OCI-LY7 (cell line): ENCODE measurements at regions not wholly inside any gene's neighbourhood (a gene's known extent, or its start where the extent isn't known, plus 50 kb on each side); places are given as distances from the start of the nearest gene placed in this dataset.

Source experiments
- BruUV-seq: library from RNA; stranded (reverse); fragments of 400-500 nt; replicated peaks from 2 replicates; lab custom pipeline; 2021; lab: Mats Ljungman, UMichigan
- CTCF ChIA-PET: fragments of 300-600 bp; sonication (Branson Sonifier 250); formaldehyde crosslinking; loops from one replicate; lab custom pipeline; 2022; ENCODE audit warnings: antibody characterized with exemption; ENCODE audit not compliant: unreplicated experiment; lab: Charles Lee
- POLR2A ChIA-PET: fragments of 300-600 bp; sonication (Branson Sonifier 250); formaldehyde crosslinking; loops from one replicate; lab custom pipeline; 2022; ENCODE audit warnings: antibody characterized with exemption; lab: Charles Lee
- DNase-seq: peaks from one replicate; pipeline ENCODE4 v3.0.0-alpha.2; 2015; ENCODE audit warnings: low spot score
- H2AFZ ChIP-seq: fragments of 200-600 bp; sonication (generic), shearing (Covaris generic); 2 replicates; pipeline ENCODE4 v1.6.1; 2014; ENCODE audit warnings: mild to moderate bottlenecking, antibody characterized with exemption, low read length, moderate library complexity
- H3K27ac ChIP-seq: fragments of 200-600 bp; sonication (generic); 2 replicates; pipeline ENCODE4 v1.5.1; 2014; ENCODE audit warnings: mixed run types, low read depth, mild to moderate bottlenecking, moderate library complexity, low read length, inconsistent platforms; ENCODE audit not compliant: poor library complexity, severe bottlenecking
- H3K36me3 ChIP-seq: fragments of 200-600 bp; sonication (generic); 2 replicates; pipeline ENCODE4 v1.6.1; 2014; ENCODE audit warnings: mild to moderate bottlenecking, antibody characterized with exemption, low read length, moderate library complexity, mixed read lengths; ENCODE audit not compliant: insufficient read depth
- H3K4me1 ChIP-seq: fragments of 200-600 bp; sonication (generic); 2 replicates; pipeline ENCODE4 v1.5.1; 2014; ENCODE audit warnings: mild to moderate bottlenecking, low read length; ENCODE audit not compliant: insufficient read depth, poor library complexity, severe bottlenecking
- H3K4me2 ChIP-seq: fragments of 200-600 bp; sonication (generic); 2 replicates; pipeline ENCODE4 v1.6.1; 2014; ENCODE audit warnings: mild to moderate bottlenecking, low read length
- H3K4me3 ChIP-seq: fragments of 200-600 bp; sonication (generic); 2 replicates; pipeline ENCODE4 v1.5.1; 2014; ENCODE audit warnings: mild to moderate bottlenecking, low read depth, low read length; ENCODE audit not compliant: poor library complexity, severe bottlenecking
- H3K79me2 ChIP-seq: fragments of 200-600 bp; sonication (generic); 2 replicates; pipeline ENCODE4 v1.6.1; 2016; ENCODE audit warnings: low read depth, mild to moderate bottlenecking, low read length, moderate library complexity, mixed read lengths; ENCODE audit not compliant: insufficient read depth
- H3K9me2 ChIP-seq: fragments of 200-600 bp; sonication (generic); 2 replicates; pipeline ENCODE4 v1.6.1; 2016; ENCODE audit warnings: mild to moderate bottlenecking, low read length, mixed read lengths; ENCODE audit not compliant: insufficient read depth
- H3K9me3 ChIP-seq: fragments of 200-600 bp; sonication (generic); 2 replicates; pipeline ENCODE4 v1.6.1; 2014; ENCODE audit warnings: mild to moderate bottlenecking, mixed run types, low read length, mixed read lengths
- H4K20me1 ChIP-seq: fragments of 200-600 bp; sonication (generic); 2 replicates; pipeline ENCODE4 v1.6.1; 2014; ENCODE audit warnings: mild to moderate bottlenecking, antibody characterized with exemption, low read length, moderate library complexity, mixed read lengths; ENCODE audit not compliant: insufficient read depth
- EZH2phosphoT487 ChIP-seq: fragments of 200-600 bp; sonication (generic); IDR thresholded peaks from 2 replicates; pipeline ENCODE4 v1.6.1; 2018; ENCODE audit warnings: low read depth, borderline replicate concordance, mild to moderate bottlenecking, mixed run types, antibody characterized with exemption, low read length, moderate library complexity, mixed read lengths
- intact Hi-C: fragments of 100-400 bp; cut with micrococcal nuclease; formaldehyde crosslinking; loops from one replicate; pipeline ENCODE4 v1.10.0; 2022; ENCODE audit not compliant: unreplicated experiment
- TF ChIP-seq, protein P1 (sequence below): fragments of 200-600 bp; sonication (generic); conservative IDR thresholded peaks from 2 replicates; pipeline ENCODE4 v1.5.1; 2014; ENCODE audit warnings: mild to moderate bottlenecking, antibody characterized with exemption, low read length, moderate library complexity, mixed read lengths

GRCh38 chr3:72519946-72520604 is 328.2 kb downstream of the SHQ1 start:
- no peaks in the 10 kb centered on the region for H3K9me2 ChIP-seq
- intact Hi-C loops = loop anchor here (10.0 kb wide), 1 partner anchor 295 kb away; no protein-coding TSS in a partner anchor
- no peaks in the 10 kb centered on the region for H4K20me1 ChIP-seq
- ChIA-PET POLR2A (no interaction called here), CTCF (interaction anchor here (0.7 kb wide), 1 partner anchor 24 kb away, joined by 3 read pairs; no protein-coding TSS in a partner anchor)
- peak overlapping the region; percentile 59 for H2AFZ ChIP-seq
- TF ChIP-seq, protein P1, sequence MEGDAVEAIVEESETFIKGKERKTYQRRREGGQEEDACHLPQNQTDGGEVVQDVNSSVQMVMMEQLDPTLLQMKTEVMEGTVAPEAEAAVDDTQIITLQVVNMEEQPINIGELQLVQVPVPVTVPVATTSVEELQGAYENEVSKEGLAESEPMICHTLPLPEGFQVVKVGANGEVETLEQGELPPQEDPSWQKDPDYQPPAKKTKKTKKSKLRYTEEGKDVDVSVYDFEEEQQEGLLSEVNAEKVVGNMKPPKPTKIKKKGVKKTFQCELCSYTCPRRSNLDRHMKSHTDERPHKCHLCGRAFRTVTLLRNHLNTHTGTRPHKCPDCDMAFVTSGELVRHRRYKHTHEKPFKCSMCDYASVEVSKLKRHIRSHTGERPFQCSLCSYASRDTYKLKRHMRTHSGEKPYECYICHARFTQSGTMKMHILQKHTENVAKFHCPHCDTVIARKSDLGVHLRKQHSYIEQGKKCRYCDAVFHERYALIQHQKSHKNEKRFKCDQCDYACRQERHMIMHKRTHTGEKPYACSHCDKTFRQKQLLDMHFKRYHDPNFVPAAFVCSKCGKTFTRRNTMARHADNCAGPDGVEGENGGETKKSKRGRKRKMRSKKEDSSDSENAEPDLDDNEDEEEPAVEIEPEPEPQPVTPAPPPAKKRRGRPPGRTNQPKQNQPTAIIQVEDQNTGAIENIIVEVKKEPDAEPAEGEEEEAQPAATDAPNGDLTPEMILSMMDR = no peak
- no peak for TF ChIP-seq EZH2phosphoT487
- H3K4me3 ChIP-seq = no peak overlapping the region
- H3K79me2 ChIP-seq = no peaks in the 10 kb centered on the region
- DNase-seq = no peak
- H3K4me1 ChIP-seq = peaks cover 21% of the 10 kb centered on the region
- no TSS peak for BruUV-seq
- H3K9me3 ChIP-seq = no peaks in the 10 kb centered on the region
- H3K27ac ChIP-seq = no peak overlapping the region
- no peak overlapping the region for H3K4me2 ChIP-seq
- no peaks in the 10 kb centered on the region for H3K36me3 ChIP-seq

- Histone ChIP-seq H2AFZ (no peak overlapping the region), H3K9me2 (no peaks in the 10 kb centered on the region), H3K4me2 (no peak overlapping the region), H3K4me1 (peaks cover 9% of the 10 kb centered on the region), H3K27ac (no peak overlapping the region), H3K9me3 (no peaks in the 10 kb centered on the region), H3K36me3 (no peaks in the 10 kb centered on the region), H3K79me2 (no peaks in the 10 kb centered on the region), H4K20me1 (no peaks in the 10 kb centered on the region), H3K4me3 (no peak overlapping the region)
- no TSS peak for BruUV-seq
- ChIA-PET POLR2A (no interaction called here), CTCF (no interaction called here)
- intact Hi-C loops = no loop called here
- TF ChIP-seq EZH2phosphoT487 = no peak
- TF ChIP-seq, protein P1 = no peak
- no peak for DNase-seq
Measured at GRCh38 chr3:72517921-72518424, 330.3 kb downstream of the SHQ1 start.

DNA sequence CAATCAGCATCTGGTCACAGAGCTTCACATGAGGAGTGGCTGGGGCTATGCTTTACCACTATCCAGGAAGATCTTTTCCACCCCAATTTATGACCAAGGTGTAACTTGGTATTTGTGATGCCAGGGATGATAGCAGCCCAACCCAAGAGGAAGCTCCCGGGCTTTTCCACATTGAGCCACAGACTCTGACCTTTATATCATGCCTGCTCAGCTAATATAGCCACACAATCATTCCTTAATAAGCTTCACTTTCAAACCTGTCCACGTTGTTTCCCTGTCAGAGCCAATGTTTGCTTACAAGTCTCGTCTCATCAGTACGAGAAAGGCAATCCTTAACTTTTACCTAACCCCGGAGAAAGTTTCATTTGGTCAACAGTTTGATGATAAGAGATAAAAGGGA is 330.9 kb downstream of the SHQ1 start:
- ChIA-PET POLR2A (interaction anchor here (1.0 kb wide), 1 partner anchor 50 kb away, joined by 4 read pairs; no protein-coding TSS in a partner anchor), CTCF (no interaction called here)
- H4K20me1 ChIP-seq = no peaks in the 10 kb centered on the region
- no peak overlapping the region for H3K4me2 ChIP-seq
- no peaks in the 10 kb centered on the region for H3K79me2 ChIP-seq
- intact Hi-C loops = no loop called here
- H3K4me1 ChIP-seq = peaks cover 3% of the 10 kb centered on the region
- TF ChIP-seq, protein P1 = no peak
- no peak for TF ChIP-seq EZH2phosphoT487
- no TSS peak for BruUV-seq
- no peaks in the 10 kb centered on the region for H3K9me2 ChIP-seq
- no peak for DNase-seq
- no peaks in the 10 kb centered on the region for H3K9me3 ChIP-seq
- H3K4me3 ChIP-seq = no peak overlapping the region
- H2AFZ ChIP-seq = no peak overlapping the region
- H3K36me3 ChIP-seq = no peaks in the 10 kb centered on the region
- no peak overlapping the region for H3K27ac ChIP-seq
